GM18508 (cell line): ENCODE measurements at regions not wholly inside any gene's neighbourhood (a gene's known extent, or its start where the extent isn't known, plus 50 kb on each side); places are given as distances from the start of the nearest gene placed in this dataset.
"Not testable (repeated sequence)": the region's sequence is repeated elsewhere in the genome, so short reads cannot be mapped to it uniquely, and the experiment has no call there.

Experiments used
- ATAC-seq: cut with Tn5 transposase; IDR thresholded peaks from one replicate; pipeline ENCODE4 v1.9.1; 2021; ENCODE audit warnings: moderate number of reproducible peaks; ENCODE audit not compliant: insufficient read depth, unreplicated experiment

DNA sequence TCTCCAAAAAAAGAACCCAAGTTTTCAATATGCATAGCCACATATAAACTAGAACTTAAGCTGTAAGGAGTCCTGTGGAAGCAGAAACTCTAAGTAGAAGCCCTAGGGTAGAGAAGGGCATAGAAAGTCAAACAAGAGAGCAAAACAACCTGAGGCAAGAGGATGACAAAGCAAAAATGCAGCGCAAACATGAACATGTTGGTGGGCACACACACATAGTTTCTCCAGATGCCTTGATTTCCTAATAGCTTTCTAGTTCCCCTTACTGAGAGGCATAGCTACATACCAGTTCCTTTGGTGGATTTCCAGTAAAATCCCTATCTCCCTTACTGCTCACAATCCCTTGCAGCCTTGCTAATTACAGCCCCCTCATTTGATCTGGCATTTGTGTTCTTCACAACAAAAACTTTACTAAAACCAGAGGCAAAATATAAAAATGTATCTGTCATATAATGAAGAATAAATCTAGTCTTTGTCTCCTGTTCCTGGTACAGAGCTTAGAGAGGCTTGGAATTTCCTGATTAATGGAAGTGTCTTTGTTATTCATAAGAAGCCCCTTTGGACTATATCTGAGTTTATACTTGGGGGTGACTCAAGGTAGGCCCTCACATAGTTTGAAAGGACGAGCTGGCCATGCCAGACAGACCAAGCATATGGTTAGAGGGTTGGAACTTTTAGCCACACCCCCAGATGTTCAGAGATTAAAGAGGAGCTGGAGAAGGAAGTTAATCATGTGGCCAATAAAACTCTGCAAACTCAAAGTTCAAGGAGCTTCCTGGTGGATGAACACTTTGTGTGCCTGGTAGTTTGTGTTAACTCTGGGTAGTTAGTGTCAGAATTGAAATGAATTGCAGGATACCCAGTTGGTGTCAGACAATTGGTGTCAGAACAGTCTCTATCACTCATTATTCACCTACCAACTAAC lies 52.7 kb upstream of the ZCCHC13 start:
- no peak for ATAC-seq

- ATAC-seq, result no peak
These were observed 53.4 kb upstream of the ZCCHC13 start for GRCh38 chrX:74250574-74250973.

- no peak for ATAC-seq
These were observed 54.0 kb upstream of the ZCCHC13 start for GRCh38 chrX:74249963-74250362.

DNA sequence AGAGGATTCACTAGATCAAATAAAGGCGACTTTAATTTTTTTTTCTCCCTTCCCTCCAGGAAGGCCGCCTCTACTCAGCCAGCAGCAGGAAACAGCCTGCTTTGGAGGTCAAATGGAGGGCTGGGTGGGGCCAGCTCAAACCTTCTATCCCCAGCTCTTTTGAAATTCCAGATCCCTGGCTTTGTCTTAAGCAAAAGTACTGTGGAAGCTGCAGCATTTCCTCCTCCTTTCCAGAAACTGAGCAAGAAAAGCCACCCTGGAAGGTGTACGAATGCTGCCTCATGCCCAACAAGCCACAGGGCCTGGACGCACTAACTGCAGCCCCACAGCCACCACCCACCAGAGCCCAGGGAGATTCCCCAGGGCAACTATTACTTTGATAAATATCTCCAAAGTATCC lies 55.1 kb upstream of the ZCCHC13 start:
- no peak for ATAC-seq

GRCh38 chrX:74246524-74246923 lies 57.5 kb upstream of the ZCCHC13 start:
- no peak for ATAC-seq

- ATAC-seq, result no peak
These were observed 61.4 kb upstream of the ZCCHC13 start for GRCh38 chrX:74242484-74243138.

DNA sequence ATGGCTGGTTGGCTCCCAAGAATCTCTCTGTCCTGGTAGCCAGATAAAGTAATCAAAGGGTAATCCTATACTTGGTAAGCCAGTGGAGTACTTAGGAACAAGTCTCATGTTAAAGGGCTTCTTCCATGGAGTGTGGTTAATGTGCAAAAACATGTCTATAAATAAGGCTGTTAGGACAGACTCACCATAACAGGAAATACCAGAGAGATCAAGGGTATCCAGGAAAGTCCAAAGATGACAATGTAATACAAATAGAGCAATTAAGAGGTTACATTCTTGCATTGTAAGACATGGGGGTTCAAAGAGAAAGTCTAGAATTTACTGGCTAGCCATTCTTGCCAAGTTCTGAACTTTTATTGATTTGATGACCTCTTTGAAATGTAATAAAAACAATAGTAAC lies 61.9 kb upstream of the ZCCHC13 start:
- no peak for ATAC-seq

DNA sequence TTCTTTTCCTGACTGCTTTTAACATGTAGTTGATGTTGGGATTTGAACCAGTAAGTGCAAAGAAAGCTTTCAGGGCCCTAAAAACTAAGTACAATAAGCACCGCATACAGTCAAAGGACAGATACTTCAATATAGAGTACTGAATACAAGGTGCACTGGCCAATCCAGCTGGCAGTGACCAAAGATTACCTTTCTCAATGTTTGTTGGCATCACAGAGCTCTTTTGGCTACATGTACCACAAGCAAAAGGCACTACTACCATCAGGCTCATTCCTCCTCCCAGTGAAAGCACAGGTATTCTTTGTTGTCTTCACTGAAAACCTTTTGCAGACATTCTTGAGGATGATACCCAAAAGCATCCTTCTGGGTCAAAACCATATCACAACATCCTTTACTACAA lies 65.2 kb upstream of the ZCCHC13 start:
- ATAC-seq, result no peak

DNA sequence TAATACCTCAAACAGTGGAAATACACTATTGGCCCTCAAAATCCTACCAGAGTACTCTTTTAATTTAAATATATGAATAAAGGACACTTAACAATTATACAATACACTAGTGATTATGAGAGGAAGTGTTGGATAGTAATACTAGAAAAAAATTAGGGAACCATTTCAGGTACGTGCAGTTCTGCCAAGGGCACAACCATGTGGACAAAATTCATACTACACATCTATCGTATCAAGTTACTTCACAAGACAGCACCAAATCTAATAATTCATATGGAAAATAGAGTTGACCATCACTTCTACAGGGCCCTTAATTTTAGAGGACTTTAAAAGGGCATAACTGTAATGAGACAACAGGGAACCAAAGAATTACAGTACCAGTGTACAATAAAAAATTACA lies 69.2 kb upstream of the ZCCHC13 start:
- no peak for ATAC-seq

DNA sequence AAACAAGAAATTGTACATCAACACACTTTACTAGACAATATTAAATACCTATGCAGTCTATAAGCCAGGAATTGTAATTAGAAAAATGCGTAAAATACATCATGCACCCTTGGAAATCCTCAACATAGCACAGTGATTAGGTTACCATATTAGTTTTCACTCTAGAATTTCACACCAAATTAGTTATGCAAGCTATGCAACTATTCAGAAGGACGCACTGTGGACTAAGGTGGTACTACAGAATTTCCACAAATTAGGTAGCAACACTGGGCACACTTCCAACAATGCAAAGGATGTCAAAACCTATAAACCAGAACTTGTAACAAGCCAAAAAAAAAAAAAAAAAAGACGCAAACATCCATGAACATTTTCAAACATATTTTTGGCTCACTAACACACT lies 71.1 kb upstream of the ZCCHC13 start:
- no peak for ATAC-seq

GRCh38 chrX:74231625-74232024 lies 72.4 kb upstream of the ZCCHC13 start:
- ATAC-seq, result no peak

- no peak for ATAC-seq
These were observed 73.9 kb upstream of the ZCCHC13 start for GRCh38 chrX:74230094-74230493.

DNA sequence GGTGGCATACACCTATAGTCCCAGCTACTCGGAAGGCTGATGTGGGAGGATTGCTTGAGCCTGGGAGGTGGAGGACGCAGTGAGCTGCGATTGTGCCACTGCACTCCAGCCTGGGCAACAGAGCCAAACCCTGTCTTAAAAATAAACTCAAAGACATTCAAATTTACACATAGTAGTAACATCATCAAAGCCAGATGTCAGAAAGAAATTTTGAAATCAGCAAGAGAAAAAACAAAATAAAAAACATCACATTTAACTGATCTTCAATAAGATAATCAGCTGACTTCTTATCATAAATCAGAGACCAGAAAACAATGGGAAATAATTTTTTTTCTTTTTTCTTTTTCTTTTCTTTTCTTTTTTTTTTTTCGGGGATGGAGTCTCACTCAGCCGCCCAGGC lies 78.9 kb upstream of the ZCCHC13 start:
- no peak for ATAC-seq

DNA sequence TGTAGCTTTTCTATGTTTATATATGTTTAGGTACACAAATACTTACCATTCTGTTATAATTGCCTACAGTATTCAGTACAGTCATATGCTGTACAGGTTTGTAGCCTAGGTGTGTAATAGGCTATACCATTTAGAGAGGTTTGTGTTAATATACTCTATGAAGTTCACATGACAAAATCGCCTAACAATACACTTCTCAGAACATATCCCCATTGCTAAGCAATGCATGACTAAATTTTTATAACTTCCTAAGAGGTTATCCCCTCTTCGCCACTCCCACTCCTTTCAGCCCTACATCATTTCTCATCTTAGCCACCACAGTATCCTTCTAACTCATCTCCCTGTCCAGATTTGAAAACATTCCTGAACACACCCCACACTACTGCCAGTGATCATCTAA lies 83.7 kb upstream of the ZCCHC13 start:
- no peak for ATAC-seq

DNA sequence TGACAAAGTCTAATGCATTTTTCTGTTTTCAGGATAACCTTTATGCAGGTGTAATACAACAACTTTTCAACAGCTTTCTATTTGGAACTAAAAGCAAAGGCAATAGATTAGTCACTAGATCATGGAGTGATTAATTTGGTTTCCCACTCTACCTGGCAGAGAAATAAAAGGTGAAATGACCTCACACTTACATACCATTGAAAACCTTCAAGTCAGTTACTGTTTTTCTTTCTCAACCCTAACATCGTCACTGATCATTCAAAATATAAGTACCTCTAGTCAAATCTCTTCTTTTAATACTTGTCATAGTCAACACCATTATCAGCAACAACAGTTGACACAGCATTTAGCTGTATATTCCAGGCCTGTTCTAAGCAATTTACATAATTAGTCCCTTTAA lies 85.1 kb upstream of the ZCCHC13 start:
- ATAC-seq, result no peak

- ATAC-seq, result no peak
These were observed 87.6 kb upstream of the ZCCHC13 start for GRCh38 chrX:74216421-74216820.

- ATAC-seq, result no peak
These were observed 92.1 kb upstream of the ZCCHC13 start for GRCh38 chrX:74211911-74212310.

DNA sequence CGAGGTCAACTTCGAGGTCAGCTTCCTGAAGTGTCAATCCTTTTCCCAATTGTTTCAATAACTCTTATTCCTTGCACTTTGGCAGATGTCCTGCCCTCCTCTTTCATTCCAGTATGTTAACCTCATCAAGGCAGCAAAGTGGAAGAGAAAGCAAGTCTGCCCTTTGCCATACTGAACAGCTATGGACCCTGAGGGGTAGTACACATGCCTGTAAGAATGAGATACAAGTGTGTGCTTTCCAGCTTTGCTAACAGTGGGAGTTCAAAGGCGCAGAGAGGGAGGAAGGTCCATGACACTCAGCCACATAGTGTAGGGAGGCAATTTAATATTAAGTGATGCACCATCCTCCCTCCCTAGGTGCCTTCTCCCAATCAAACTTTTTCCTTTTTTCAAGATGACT lies 96.4 kb upstream of the ZCCHC13 start:
- no peak for ATAC-seq

DNA sequence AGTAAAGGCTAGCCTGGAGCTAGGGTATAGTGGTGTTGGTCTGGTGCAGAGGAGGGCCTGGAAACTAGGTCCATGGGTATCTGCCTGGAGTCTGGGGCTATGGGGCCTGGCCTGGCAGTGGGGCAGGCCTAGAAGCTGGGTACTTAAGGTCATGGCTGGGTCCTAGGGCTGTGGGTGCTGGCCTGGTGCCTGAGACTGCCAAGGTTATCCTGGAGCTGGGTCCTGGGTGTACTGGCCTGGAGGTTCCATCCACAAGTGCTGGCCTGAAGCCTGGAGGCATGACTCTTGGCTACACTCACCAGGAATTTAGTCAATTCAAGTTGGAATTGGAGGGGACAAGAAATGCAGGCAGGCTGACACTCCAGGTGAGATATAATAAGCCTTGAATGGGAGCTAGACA lies 108.4 kb upstream of the ZCCHC13 start:
- no peak for ATAC-seq

GRCh38 chrX:74195120-74195519 lies 108.9 kb upstream of the ZCCHC13 start:
- ATAC-seq, result no peak

DNA sequence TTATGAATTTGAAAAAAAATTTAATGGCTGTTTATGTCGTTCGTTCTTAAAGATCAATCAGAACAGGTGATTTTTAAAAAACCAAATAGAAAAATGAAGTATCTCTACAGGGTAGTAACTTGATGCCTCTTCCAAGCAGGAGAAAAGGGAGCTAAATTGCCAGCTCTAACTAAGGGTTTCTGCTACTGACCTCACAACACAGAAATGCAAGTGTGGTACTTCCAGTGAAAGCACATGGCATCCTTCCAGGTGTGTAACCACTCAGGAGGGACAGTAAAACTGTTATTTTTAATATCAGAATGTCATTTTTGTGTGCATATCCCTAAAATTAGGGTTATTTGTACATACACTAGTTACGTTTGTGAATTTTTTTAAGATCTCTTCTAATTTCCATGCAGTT lies 116.8 kb upstream of the ZCCHC13 start:
- ATAC-seq, result no peak

DNA sequence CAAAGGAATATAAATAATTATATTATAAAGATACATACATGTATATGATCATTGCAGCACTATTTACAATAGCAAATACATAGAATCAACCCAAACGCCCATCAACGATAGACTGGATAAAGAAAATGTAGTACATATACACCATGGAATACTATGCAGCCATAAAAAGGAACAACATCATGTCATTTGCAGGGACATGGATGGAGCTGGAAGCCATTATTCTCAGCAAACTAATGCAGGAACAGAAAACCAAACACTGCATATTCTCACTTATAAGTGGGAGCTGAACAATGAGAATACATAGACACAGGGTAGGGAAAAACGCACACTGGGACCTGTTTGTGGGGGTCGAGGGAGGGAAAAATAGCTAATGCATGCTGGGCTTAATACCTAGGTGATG lies 120.9 kb upstream of the ZCCHC13 start:
- not testable (repeated sequence) for ATAC-seq
